NCI-H345 treated with DMSO at 0.1 percent for 48 hours (cell line): ENCODE measurements at regions not wholly inside any gene's neighbourhood (a gene's known extent, or its start where the extent isn't known, plus 50 kb on each side); places are given as distances from the start of the nearest gene placed in this dataset.
"Not testable (repeated sequence)": the region's sequence is repeated elsewhere in the genome, so short reads cannot be mapped to it uniquely, and the experiment has no call there.

Experiments
- DNase-seq: peaks from one replicate; lab custom pipeline; 2025; ENCODE audit not compliant: unreplicated experiment; lab: John Stamatoyannopoulos, UW

DNA sequence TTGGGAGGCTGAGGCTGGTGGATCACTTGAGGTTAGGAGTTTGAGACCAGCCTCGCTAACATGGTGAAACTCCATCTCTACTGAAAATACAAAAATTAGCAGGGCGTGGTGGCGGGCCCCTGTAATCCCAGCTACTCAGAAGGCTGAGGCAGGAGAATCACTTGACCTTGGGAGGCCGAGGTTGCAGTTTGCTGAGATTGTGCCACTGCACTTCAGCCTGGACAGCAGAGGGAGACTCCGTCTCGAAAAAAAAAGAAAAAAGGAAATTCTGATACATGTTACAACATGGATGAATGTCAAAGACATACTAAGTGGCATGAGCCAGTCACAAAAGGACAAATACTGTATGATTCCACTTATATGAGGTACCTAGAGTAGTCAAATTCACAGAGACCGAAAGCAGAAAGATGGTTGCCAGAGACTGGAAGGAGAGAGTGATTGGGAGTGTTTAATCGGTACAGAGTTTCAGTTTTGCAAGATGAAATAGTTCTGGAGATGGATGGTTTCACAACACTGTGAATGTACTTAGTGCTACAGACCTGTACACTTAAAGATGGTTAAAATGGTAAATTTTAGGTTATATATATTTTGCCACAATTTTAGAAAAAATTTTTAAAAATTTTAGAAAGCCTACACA, 92.3 kb downstream of the BLID start:
- no peak for DNase-seq

DNA sequence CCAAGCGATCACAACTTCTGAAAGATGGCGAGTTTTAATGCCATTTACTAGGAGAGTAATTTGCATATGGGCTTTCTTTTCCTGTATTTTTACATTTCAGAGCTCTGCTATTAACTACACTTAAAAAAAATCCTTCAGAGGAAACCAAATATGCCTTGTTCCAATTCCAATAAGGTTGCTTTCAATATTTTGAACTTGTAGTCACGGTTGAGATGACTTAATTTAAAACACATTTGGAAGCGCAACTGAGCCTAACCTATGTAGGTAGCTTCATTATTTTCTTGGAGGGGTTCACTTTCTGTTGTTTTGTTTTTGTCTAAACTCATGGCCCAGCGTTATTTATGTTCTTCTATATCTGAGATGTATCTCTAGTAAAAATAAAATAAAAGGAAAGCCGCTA, 93.4 kb downstream of the BLID start:
- DNase-seq: no peak

DNA sequence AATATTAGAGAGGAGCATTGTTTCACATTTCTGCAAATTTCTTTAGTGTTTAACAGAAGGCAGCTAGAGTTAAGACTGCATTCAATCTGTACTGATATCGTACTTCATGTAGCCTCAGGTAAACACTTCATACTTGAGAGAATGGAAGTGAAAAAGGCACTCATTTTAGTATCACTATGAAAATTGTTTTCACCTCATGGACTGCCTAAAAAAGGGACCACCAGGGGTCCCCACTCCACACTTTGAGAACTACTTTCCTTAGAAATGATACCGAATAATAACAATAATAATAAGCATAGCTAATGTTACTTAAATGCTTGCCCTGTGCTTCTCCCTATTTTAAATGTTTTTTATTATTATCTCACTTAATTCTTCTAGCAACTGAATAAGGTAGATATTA, 95.1 kb downstream of the BLID start:
- no peak for DNase-seq

DNA sequence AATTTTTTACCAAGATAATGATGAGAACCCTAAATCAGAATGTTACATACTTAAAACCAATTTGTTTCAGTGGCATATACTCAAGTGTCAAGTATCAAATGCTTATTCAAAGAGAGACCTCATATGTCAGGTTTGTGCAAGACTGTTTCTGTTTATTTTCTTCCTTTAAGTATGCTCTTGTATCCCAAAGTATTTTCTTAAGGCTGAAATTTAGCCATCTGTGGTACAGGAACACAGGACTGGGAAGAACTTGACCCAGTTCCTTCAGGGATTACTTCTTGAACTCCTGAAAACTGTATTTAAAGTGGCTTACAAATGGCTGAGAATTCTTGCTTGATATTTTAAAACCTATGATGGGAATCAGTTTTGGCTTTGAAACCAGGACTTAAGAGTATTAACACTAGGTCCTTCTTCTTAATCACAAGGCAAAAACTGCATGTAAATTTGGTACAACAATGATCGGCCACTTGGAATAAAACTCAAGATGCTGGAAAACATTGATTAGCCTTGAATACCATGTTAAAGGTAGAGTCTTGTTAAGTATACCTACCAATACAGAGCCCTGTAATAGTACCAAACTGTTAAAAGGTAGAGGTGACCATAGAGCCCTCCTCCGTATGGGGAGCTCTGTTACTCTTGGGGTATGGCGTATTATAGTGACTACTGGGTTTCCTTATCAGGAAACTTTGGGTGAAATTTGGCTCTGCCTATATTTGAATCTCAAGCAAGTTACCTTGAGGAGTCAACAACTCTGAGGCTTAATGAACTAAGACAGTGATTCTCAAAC, 95.9 kb downstream of the BLID start:
- no peak for DNase-seq

DNA sequence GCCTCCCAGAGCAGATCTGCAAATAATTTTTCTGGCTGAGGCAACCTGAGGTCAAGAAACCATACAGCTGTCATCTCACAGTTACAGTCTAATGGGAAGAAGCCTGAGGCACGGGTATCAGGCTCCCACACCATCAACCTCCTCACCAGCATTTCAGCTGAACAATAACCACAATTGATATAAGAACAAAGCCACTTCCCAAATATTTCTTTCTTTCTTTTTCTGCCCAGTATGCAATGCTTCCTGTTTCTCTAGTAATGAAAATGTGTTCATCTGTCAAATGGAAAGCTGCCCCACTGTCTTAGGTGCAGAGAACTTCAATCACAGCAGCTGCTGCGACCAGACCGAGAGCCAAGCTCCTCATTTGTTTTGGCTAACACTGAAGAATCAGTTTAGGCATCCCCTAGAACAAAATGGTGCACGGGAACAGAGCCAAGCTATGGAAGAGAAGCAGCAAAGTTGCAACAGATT, 108.4 kb downstream of the BLID start:
- DNase-seq: no peak

DNA sequence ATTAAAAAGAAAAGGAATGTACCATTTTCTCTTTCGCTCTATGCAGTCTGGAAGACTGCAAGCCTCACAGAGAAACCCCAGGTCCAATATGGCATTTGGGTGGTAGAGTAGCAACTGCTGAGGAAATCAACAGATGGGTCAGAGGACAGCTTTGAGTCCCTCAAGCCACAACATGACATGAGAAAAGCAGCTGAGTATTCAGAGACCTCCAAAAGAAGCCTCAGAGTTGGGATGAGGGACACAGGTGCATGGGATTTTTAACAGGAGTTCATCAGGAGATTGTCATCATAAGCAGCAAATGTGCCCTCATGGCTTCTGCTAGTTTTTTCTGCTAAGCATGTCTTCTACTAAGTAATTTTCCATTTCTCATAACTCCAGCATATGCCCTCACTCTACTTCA, 111.6 kb downstream of the BLID start:
- DNase-seq: no peak

DNA sequence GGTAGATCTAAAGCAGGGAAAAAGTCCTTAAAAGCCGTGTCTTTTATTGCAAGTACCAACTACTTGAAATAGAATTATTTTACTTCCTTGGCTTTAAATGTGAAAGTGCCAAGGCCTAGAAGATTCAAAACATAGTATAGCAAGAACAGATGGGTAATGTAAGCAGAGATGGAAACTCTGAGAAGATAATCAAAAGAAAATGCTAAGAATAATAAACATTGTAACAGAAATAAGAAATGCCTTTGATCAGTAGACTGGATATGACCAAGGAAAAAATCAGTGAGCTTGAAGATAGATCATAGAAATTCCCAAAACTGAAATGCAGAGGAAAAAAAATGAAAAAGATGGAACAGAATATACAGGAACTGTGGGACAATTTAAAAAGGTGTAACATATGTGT, 113.1 kb downstream of the BLID start:
- DNase-seq: no peak

DNA sequence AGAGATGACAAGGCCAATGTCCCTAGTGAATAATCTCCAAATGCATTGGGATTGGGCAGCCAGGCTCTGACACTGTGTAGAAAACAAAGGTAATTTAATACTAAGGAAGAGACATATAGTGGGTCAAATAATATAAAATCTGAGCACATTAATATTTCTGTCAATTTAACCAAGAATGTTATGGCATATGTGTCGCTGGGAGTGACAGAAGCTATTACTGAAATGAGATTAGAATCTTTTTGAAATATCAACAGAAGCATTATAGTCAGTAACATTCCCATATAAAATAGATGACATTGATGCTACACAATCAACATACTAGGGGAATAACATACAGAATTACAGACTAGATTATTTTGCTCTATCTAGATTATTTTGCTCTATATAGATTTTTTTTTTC, 114.0 kb downstream of the BLID start:
- DNase-seq: no peak

DNA sequence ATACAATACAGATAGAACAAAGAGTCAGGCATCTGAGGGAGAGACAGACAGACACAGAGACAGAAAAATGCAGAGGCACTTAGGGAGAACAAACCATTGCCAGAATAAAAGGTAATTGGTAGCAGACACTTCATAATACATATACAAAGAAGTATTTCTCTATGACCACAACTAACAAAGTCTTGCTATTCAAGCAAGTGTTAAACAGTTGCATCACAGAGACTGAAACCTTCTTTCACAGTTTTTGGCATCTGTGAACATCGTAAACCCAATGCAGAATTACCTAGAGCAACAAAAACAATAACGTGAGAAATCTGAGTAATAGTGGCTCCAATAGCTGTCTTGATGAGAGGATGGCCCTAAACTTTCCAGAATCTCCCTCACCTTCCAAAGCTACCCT, 116.4 kb downstream of the BLID start:
- no peak for DNase-seq

DNA sequence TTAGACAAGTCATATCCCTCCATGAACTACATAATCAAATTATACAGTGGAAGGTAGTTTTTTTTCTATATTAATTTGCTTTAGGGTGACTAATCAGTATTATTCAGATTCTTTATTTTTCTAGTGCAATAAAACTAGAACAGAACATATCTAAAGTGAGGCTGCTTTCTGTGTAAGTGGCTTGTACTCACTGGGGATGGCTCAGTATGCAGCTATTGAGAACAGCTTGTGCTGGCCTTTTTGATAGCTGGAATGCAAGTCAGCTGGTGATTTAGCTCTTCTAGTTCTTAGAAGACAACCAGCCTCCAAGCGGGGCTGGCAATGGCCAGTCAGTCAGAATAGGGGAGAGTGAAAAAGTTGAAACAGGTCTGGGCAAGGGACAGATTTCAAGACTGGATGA, 119.4 kb downstream of the BLID start:
- DNase-seq: no peak

DNA sequence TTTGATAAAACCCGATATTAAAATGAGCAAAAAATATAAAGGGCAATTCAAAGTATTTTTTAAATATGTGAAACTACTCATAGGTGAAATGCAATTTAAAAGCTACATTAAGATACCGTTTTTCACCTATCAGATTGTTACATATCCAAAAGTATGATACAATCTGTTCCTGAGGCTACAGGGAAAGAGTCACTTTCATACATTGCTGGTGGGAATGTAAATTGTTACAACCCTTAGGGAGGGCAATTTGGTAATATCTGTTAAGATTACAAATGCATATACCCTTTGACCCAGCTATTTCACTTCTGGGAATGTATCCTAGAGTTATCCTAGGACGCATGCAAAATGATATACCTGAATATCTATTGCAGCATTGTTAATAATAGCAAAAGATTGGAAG, 132.1 kb downstream of the BLID start:
- DNase-seq: no peak

DNA sequence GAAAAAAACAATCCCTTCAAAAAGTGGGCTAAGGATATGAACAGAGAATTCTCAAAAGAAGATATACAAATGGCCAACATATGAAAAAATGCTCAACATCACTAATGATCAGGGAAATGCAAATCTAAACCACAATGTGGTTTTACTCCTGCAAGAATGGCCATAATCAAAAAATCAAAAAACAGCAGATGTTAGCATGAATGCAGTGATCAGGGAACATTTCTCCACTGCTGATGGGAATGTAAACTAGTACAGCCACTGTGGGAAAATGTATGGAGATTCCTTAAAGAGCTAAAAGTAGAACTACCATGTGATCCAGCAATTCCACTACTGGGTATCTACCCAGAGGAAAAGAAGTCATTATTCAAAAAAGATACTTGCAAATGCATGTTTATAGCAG, 138.1 kb downstream of the BLID start:
- not testable (repeated sequence) for DNase-seq

DNA sequence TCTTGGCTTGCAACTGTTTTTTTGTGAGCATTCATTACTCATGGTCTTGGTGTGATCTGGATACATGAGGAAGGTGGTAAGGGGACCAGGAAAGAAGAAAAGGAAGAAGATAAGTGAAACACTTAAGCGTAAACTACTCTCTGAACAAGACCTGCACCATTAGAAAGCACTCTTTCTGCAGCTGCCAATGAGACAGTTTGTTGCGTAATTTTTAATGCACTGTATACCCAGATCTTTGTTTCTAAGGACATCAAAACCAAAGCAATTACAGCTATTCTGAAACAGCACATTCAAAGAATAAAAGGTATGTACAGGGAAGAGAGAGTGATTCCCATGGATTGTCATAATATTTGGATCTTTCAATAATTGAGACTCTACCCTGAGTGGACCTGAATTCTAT, 147.4 kb downstream of the BLID start:
- DNase-seq: no peak

DNA sequence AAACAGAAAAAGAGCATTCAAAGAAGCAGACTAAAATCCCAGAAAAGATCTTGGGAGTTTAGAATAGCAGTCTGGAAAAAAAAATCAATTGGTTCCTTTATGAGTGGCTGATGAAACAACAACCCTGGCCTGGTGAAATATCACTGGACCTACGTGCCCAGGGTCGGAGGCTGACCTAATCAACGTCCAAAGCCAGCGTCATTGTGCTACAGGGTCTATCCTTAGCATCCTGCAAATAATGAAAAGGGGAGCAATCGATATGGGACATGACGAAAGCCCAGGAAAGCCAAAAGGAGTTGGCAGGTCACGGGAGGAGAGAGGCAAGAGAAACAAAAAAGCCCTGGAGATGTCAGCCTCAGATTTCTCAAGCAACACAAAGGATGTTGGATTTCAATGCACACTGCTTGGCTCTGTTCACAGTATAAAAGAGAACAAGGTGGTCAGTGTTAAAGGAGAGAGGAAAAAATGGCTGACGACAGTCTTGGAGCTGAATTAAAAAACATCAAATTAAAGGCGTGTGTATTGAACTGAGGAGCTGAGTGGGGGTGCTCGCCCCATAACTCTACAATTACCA, 148.8 kb downstream of the BLID start:
- DNase-seq: no peak

DNA sequence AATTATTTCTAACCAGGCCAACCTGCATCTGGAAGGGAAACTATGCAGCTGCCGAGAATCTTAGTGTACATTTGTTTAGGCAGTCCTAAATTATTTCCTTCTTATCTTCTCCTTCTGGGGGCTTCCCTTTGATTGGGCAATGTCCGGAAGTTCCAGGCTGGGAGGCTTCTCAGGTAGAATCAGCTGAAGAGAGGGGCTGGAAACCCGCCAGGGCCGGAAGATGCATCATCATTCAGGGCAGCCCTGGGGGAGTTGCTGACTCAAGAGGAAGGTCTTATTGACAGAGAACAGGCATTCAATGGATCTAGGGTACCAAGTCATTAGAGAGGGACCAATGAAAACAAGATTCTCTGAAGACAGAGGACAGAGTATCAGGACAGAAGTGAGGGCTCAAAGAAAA, 150.7 kb downstream of the BLID start:
- no peak for DNase-seq

DNA sequence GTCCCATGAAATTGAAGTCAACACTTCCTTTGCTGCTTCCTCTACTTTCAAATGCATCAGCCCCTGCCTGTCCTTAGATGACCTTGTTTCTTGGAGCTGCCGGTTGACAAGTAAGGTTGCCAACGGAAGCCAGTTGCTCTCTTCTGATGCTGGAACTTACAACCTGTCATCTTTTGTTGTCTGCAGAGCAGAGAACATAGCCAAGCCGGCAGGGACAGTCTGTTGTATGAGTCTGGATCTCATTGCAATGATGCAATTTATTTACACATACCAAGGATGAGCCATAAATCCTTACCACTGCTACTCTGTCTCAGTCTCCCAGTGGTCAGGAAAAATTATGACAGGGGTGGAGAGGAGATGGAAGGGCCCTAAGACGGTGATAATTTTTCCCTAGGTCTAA, 151.4 kb downstream of the BLID start:
- DNase-seq: no peak

DNA sequence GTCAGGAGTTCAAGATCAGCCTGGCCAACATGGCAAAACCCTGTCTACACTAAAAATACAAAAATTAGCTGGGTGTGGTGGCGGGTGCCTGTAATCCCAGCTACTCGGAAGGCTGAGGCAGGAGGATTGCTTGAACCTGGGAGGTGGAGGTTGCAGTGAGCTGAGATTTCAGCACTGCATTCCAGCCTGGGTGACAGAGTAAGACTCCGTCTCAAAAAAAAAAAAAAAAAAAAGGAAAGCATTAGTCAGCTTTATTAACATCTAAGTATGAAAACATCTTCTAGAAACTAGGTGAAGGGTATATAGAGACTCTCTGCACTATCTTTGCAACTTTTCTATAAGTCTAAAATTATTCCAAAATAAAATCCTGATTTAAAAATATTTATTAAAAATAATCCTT, 152.2 kb downstream of the BLID start:
- not testable (repeated sequence) for DNase-seq

DNA sequence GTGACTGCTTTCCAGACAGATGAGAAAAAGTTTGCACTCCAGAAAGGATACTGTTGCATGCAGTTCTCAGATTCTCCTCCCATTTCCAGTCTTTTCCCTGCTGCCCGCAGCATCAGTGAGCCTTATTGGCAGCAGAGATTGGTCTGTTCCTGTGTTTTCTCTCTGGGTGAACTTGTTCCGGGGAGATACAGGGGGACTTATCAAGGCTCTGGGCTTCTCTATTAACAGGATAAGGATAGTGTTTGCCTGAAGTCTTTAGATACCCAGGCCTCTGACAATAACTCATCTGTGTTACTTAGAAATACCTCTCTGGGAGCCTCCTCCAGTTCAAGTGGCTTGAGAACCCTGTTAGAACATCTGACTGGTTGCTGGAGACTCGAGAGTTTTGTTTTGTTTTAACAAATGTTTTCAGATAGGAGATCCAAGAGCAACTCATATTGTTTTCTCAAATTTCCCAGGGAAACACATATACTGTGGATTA, 154.7 kb downstream of the BLID start:
- DNase-seq: no peak

DNA sequence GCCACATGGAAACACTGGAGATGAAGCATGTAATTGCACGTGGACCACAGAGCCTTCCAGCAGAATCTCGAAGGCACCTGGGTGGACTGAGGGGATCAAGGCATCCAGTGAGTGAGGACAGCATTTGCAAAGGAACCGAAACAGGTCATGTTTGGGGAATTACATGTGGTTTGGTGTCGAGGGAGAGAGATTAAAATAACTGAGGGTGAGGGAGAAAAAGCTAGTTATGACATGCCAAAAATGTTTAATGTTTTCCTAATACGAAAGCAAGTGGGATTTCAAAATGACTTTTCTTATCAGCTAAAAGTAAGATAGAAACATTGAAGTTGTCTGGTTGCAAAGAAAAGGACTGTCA, 157.1 kb downstream of the BLID start:
- no peak for DNase-seq

DNA sequence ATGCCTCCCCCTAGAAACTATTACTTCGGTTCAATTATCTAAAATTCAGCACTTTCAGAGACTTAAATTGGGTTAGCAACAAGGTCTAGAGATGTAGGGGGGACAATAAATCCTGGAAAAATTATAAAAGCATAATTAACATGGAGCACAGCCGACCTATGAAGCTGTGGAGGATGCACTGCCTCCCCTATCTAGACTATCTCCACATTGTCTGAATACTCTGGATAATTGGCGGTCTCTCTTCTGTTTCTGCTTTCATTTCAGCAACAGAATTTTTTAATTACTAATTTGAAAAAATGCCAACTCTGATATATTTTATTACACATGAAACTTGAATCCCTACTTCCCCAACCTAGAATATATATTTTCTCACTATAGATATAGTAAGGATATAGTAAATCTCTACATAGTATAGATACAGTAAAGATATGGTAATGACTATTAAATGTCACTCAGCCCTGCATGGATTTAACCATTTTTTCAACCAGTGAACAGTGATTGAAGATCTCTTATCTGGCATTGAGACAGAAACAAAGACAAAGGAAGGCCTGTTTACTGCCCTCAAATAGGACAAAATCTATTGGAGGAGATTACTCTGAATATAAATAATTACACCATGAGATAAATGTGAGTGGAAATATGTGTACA, 157.6 kb downstream of the BLID start:
- no peak for DNase-seq

DNA sequence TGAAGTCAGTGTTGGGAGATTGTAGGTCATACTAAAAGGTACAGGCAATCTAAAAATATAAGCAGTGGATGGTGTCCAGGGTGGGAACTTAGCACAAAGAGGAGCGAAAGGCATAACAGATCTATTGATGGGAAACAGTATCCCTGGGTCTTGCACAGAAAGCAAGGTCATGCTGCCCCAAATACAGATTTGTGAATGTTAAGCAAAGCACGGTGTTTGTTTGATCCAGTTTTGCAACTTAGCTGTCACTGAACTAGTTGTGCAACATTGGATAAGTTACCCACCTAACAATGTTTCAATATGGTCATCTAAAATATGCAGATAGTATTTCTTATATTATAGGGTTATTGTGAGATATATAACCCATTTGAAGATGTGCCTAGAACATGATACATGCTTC, 162.9 kb downstream of the BLID start:
- DNase-seq: no peak

DNA sequence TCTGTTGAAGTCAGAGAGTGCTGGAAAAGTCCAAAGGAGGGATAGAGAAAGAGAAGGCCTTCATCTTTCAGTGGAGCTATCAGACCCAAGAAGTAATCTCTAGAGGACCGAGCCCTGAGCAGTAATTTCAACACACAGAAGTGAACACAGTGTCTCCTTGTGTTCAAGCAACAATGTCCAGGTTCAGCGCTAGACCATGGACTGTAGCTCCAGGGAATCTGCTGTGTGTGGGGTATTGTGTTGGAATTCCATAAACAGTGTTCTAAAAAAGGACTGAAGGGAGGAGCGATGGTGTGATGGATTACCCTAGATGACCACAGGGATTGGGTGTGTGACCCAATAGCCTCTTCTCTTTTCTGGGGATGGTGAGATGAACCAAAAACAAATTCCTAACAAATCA, 165.9 kb downstream of the BLID start:
- no peak for DNase-seq
